ENCODE measurements at regions not wholly inside any gene's neighbourhood (a gene's known extent, or its start where the extent isn't known, plus 50 kb on each side); places are given as distances from the start of the nearest gene placed in this dataset.
A peak's percentile ranks its signal among the peaks of the same experiment; 100 is the strongest.
"Not testable (repeated sequence)": the region's sequence is repeated elsewhere in the genome, so short reads cannot be mapped to it uniquely, and the experiment has no call there.

- DNase-seq (ENCODE audit: low spot score) = no peak
Measured at GRCh38 chr12:42030588-42030987, 114.1 kb downstream of the GXYLT1 start.

- no peak for DNase-seq (ENCODE audit: low spot score)
Measured at GRCh38 chr12:42027546-42027945, 117.1 kb downstream of the GXYLT1 start.

DNA sequence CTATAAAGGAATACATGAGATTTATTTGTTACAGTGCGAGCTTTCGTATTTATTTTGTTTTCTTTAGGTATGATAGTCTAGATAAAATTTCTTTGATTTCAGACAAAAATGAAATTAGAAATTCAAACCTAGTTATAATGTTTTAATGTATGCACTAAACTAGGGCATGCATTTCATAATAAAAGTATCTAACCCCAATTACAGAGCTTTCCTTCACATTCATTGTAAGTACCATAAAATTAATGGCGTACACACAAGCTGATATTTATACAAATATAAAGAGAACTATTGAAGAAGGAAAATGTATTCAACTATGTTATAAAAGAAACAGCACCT is 120.2 kb downstream of the GXYLT1 start:
- DNase-seq (ENCODE audit: low spot score) = no peak

- peak; percentile 75 for DNase-seq (ENCODE audit: low spot score)
Measured at GRCh38 chr12:42023733-42024494, 120.8 kb downstream of the GXYLT1 start.

DNA sequence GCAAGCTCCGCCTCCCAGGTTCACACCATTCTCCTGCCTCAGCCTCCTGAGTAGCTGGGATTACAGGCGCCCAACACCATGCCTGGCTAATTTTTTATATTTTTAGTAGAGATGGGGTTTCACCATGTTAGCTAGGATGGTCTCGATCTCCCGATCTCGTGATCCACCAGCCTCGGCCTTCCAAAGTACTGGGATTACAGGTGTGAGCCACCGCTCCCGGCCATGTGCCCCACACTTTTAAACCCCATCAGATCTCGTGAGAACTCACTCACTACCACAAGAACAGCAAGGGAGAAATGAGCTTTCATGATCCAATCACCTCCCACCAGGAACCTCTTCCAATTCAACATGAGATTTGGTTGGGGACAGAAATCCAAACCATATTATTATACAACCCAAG is 122.7 kb downstream of the GXYLT1 start:
- DNase-seq (ENCODE audit: low spot score) = not testable (repeated sequence)

DNA sequence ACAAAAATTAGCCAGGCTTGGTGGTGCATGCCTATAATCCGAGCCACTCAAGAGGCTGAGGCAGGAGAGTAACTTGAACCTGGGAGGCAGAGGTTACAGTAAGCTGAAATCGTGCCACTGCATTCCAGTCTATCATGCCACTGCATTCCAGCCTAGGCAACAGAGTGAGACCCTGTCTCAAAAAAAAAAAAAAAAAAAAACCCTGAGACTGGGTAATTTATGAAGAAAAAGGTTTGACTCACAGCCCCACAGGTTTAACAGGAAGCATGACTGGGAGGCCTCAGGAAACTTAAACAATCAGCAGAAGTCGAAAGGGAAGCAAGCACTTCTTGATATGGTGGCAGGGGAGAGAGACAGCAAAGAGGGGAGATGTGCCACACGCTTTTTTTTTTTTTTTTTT is 123.2 kb downstream of the GXYLT1 start:
- peak; percentile 75 for DNase-seq (ENCODE audit: low spot score)

- DNase-seq (ENCODE audit: low spot score) = no peak
Measured at GRCh38 chr12:42020226-42020625, 124.4 kb downstream of the GXYLT1 start.

GRCh38 chr12:42019746-42020145 is 124.9 kb downstream of the GXYLT1 start:
- DNase-seq (ENCODE audit: low spot score) = no peak

- no peak for DNase-seq (ENCODE audit: low spot score)
Measured at GRCh38 chr12:42017051-42017450, 127.6 kb downstream of the GXYLT1 start.

GRCh38 chr12:42015051-42015461 is 129.6 kb downstream of the GXYLT1 start:
- no peak for DNase-seq (ENCODE audit: low spot score)

- DNase-seq (ENCODE audit: low spot score) = peak; percentile 97
Measured at GRCh38 chr12:42012501-42012900, 132.2 kb downstream of the GXYLT1 start.

DNA sequence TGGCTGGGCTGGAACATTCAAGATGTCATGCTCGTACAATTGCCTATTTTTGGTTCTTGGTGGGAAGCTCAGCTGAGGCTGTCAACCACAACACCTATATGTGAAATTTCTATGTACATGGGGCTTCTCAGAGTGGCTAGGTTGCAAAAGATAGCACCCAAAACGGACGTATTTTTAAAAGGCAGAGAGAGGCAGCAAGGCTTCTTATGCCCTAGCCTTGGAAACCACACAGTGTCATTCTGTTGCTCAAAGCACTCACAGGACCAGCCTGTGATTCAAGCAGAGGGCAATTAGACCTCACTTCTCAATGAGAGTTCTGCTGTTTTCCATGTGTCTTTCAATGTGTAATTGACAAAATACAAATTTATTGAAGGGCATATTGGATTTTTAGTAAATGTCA is 134.0 kb downstream of the GXYLT1 start:
- no peak for DNase-seq (ENCODE audit: low spot score)

DNA sequence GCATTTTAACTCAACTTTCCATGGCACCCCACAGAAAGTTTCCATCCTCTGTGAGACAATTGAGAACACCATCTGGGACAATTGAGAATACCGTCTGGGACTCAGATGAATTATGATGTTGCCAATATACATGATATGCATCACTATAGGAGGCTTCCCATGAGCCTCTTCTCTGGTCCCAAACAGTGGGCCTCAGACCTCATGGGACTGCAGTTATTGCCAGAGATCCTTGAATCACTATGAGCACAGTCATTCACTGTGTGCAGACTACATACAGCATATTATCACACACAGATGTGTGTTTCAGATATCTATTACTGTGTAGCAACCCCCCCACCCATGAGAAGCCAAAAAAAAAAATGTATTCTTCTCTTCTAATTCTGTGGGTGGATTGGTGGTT is 134.4 kb downstream of the GXYLT1 start:
- DNase-seq (ENCODE audit: low spot score) = no peak

DNA sequence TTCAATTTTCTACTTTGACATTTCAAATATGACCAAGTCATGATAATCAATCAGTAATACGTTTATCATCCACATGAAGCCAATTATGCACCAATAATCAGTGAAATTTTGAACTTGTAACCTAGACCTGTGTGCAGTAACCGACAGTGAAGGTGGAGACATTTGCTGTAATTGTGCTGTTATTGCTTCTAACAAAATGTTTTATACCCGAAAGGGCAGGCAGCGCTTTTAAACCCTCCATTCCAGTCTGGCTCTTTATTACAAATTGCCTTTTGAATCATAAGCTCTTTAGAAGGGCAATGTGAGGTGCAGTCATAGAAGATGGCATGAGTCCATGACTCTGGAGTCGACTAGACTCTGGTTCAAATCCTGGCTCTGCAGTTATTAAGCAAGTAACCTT is 135.7 kb downstream of the GXYLT1 start:
- DNase-seq (ENCODE audit: low spot score) = no peak

DNA sequence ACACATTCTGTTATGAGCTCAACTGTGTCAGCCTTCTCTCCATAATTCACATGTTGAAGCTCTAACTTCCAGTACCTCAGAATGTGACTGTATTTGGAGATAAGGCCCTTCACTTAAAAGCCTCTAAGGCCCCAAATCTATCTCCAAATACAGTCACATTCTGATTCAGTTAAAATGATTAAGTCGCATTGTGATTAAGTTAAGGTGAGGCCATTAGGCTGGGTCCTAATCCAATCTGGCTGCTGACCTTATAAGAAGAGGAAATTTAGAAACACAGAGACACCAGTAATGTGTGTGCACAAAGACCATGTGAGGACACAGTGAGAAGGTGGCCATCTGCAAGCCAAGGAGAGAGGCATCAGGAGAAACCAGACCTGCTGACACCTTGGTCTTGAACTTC is 141.6 kb downstream of the GXYLT1 start:
- DNase-seq (ENCODE audit: low spot score) = no peak

- no peak for DNase-seq (ENCODE audit: low spot score)
Measured at GRCh38 chr12:42002563-42002962, 142.1 kb downstream of the GXYLT1 start.

DNA sequence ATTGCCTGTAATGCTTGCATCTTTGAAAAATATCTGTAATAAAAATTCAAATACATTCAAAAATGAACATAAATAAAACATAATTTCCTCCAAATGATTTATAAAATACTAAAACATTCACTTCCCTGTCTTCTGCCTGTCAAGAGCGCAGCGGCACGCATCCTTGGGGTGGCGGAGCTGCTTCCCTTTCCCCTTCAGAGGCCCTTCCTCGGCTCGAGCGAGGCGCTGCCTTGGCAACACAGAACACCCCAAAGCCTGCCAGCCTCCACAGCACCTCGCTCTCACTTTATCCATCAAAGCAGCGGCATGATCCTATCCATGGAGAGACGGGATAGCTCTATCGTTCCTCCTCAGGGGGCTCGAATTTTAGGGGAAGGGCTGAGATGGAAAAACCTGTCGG is 146.2 kb downstream of the GXYLT1 start:
- DNase-seq (ENCODE audit: low spot score) = no peak

DNA sequence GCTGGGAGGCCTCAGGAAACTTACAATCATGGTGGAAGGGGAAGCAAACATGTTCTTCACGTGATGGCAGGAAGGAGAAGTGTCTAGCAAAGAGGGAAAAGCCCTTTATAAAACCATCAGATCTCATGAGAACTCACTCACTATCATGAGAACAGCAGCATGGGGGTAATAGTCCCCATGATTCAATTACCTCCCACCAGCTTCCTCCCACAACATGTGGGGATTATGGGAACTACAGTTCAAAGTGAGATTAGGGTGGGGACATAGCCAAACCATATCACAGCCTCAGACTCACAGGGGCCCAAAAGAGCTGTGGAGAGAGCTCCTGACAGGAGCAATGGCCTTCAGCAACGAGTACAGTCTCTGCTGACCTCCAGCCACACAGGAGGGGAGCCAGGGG is 151.4 kb downstream of the GXYLT1 start:
- DNase-seq (ENCODE audit: low spot score) = no peak

- DNase-seq (ENCODE audit: low spot score) = peak; percentile 31
Measured at GRCh38 chr12:41992692-41993215, 151.9 kb downstream of the GXYLT1 start.

- peak; percentile 95 for DNase-seq (ENCODE audit: low spot score)
Measured at GRCh38 chr12:41992022-41992421, 152.7 kb downstream of the GXYLT1 start.

DNA sequence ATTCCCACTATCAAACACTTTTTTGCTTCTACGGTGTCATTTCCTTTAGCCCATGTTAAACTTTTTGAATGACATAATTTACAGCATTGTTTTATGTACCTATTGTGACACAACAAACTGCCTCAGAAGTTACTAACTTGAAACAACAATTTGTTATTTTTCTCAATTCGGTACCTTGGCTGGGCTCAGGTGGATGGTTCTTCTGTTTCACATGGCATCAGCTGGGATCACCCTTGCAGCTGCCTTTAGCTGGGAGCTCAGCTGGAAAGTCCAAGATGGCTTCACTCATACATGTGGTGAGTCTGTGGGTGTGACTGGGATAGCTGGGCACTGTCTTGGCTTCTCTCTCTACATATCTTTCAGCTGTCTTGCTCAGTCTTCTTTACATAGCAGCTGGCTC is 156.0 kb downstream of the GXYLT1 start:
- no peak for DNase-seq (ENCODE audit: low spot score)

GRCh38 chr12:41986513-41986912 is 158.2 kb downstream of the GXYLT1 start:
- not testable (repeated sequence) for DNase-seq (ENCODE audit: low spot score)

GRCh38 chr12:41983856-41984255 is 160.8 kb downstream of the GXYLT1 start:
- DNase-seq (ENCODE audit: low spot score) = no peak

GRCh38 chr12:41983394-41983793 is 161.3 kb downstream of the GXYLT1 start:
- DNase-seq (ENCODE audit: low spot score) = peak; percentile 38
